ENCODE measurements at regions not wholly inside any gene's neighbourhood (a gene's known extent, or its start where the extent isn't known, plus 50 kb on each side); places are given as distances from the start of the nearest gene placed in this dataset.

GRCh38 chr3:59391131-59391530 is 341.3 kb upstream of the CFAP20DC start:
- intact Hi-C loops (cut with micrococcal nuclease) = no loop called here

GRCh38 chr3:59388555-59389270 is 338.9 kb upstream of the CFAP20DC start:
- POLR2A ChIA-PET = no interaction called here
- H3K4me3 Mint-ChIP-seq = peak overlapping the region; percentile 62
- peaks cover 21% of the 10 kb centered on the region for H3K36me3 Mint-ChIP-seq (ENCODE audit: low read depth)
- H3K4me1 Mint-ChIP-seq (ENCODE audit: low read depth) = peaks cover 64% of the 10 kb centered on the region
- CTCF ChIA-PET = no interaction called here
- TF ChIP-seq CTCF (IDR thresholded peaks at IDR 0.05) = no peak
- H3K9me3 Mint-ChIP-seq = peaks cover 10% of the 10 kb centered on the region
- peak overlapping the region; percentile 99 for H3K27ac Mint-ChIP-seq
- peak; percentile 58 for DNase-seq
- ATAC-seq = peak; percentile 86
- intact Hi-C loops (cut with micrococcal nuclease) = loop anchor here (5.0 kb wide), 2 partner anchors 64 to 174 kb away; no protein-coding TSS in a partner anchor
- H3K27me3 Mint-ChIP-seq = no peaks in the 10 kb centered on the region

More at GRCh38 chr3:59391131-59391530, 341.3 kb upstream of the CFAP20DC start:
- Mint-ChIP-seq H3K27me3 (no peaks in the 10 kb centered on the region), H3K36me3 (ENCODE audit: low read depth) (peaks cover 12% of the 10 kb centered on the region), H3K27ac (no peak overlapping the region), H3K9me3 (peaks cover 8% of the 10 kb centered on the region), H3K4me3 (no peak overlapping the region), H3K4me1 (ENCODE audit: low read depth) (peaks cover 40% of the 10 kb centered on the region)
- no peak for ATAC-seq
- DNase-seq = no peak
- ChIA-PET CTCF (interaction anchor here (1.7 kb wide), 1 partner anchor 12 kb away, joined by 7 read pairs; no protein-coding TSS in a partner anchor), POLR2A (no interaction called here)
- no peak for TF ChIP-seq CTCF (IDR thresholded peaks at IDR 0.05)

GRCh38 chr3:59386165-59386564 is 336.3 kb upstream of the CFAP20DC start:
- Mint-ChIP-seq H3K27ac (peak overlapping the region; percentile 99), H3K36me3 (ENCODE audit: low read depth) (peaks cover 21% of the 10 kb centered on the region), H3K27me3 (no peaks in the 10 kb centered on the region), H3K4me3 (no peak overlapping the region), H3K9me3 (peaks cover 10% of the 10 kb centered on the region), H3K4me1 (ENCODE audit: low read depth) (peaks cover 87% of the 10 kb centered on the region)
- no peak for TF ChIP-seq CTCF (IDR thresholded peaks at IDR 0.05)
- CTCF ChIA-PET = interaction anchor here (1.3 to 1.5 kb wide), 2 partner anchors 36 to 39 kb away, joined by 3 to 5 read pairs; no protein-coding TSS in a partner anchor
- POLR2A ChIA-PET = interaction anchor here (0.8 to 1.9 kb wide), 3 partner anchors 21 to 58 kb away, joined by 3 to 7 read pairs (median 5); no protein-coding TSS in a partner anchor
- peak; percentile 6 for DNase-seq
- peak; percentile 34 for ATAC-seq
- intact Hi-C loops (cut with micrococcal nuclease) = loop anchor here (5.0 kb wide), 2 partner anchors 66 to 176 kb away; no protein-coding TSS in a partner anchor

- no peak for ATAC-seq
- Mint-ChIP-seq H3K36me3 (ENCODE audit: low read depth) (peaks cover 21% of the 10 kb centered on the region), H3K4me1 (ENCODE audit: low read depth) (peaks cover 87% of the 10 kb centered on the region), H3K27ac (peak overlapping the region; percentile 99), H3K9me3 (peaks cover 10% of the 10 kb centered on the region), H3K4me3 (no peak overlapping the region), H3K27me3 (no peaks in the 10 kb centered on the region)
- ChIA-PET CTCF (no interaction called here), POLR2A (interaction anchor here (1.8 to 1.9 kb wide), 2 partner anchors 40 to 59 kb away, joined by 5 to 7 read pairs; no protein-coding TSS in a partner anchor)
- intact Hi-C loops (cut with micrococcal nuclease) = loop anchor here (5.0 kb wide), 2 partner anchors 67 to 177 kb away; no protein-coding TSS in a partner anchor
- no peak for TF ChIP-seq CTCF (IDR thresholded peaks at IDR 0.05)
- no peak for DNase-seq
Measured at GRCh38 chr3:59385547-59385946, 335.7 kb upstream of the CFAP20DC start.

GRCh38 chr3:59381282-59381681 is 331.5 kb upstream of the CFAP20DC start:
- no peak for DNase-seq
- ChIA-PET POLR2A (no interaction called here), CTCF (no interaction called here)
- Mint-ChIP-seq H3K9me3 (peaks cover 6% of the 10 kb centered on the region), H3K36me3 (ENCODE audit: low read depth) (peaks cover 11% of the 10 kb centered on the region), H3K27me3 (no peaks in the 10 kb centered on the region), H3K4me1 (ENCODE audit: low read depth) (peaks cover 49% of the 10 kb centered on the region), H3K4me3 (no peak overlapping the region), H3K27ac (peak overlapping the region; percentile 16)
- intact Hi-C loops (cut with micrococcal nuclease) = no loop called here
- peak; percentile 22 for ATAC-seq
- no peak for TF ChIP-seq CTCF (IDR thresholded peaks at IDR 0.05)

Data from activated CD8-positive, alpha-beta T cell treated with anti-CD3 and anti-CD28 coated beads for 36 hours (primary cell).